GM12878 (cell line): ENCODE measurements at regions not wholly inside any gene's neighbourhood (a gene's known extent, or its start where the extent isn't known, plus 50 kb on each side); places are given as distances from the start of the nearest gene placed in this dataset.
"Not testable (repeated sequence)": the region's sequence is repeated elsewhere in the genome, so short reads cannot be mapped to it uniquely, and the experiment has no call there.

Experiments
- CBFB ChIP-seq: IDR thresholded peaks from 2 replicates; pipeline ENCODE4 v1.6.1; 2016; ENCODE audit warnings: antibody characterized with exemption, low read depth
- CREB1 ChIP-seq: IDR thresholded peaks from 2 replicates; pipeline ENCODE4 v1.6.1; 2012; ENCODE audit warnings: low read depth, mild to moderate bottlenecking, inconsistent platforms
- ETV6 ChIP-seq, 2 experiments: fragments of 450-650 bp in 1 of 2; IDR thresholded peaks in 1 of 2; conservative IDR thresholded peaks in 1 of 2; 2 replicates each; pipeline ENCODE4 v1.6.1; 2014; ENCODE audit warnings: antibody characterized with exemption in 1 of 2, borderline replicate concordance in 1 of 2, low read depth in 1 of 2, mild to moderate bottlenecking in 1 of 2, moderate library complexity in 1 of 2
- EZH2 ChIP-seq: IDR thresholded peaks from 2 replicates; pipeline ENCODE4 v1.6.1; 2012; ENCODE audit warnings: low read depth, mild to moderate bottlenecking, control low read depth, inconsistent platforms, low read length, borderline replicate concordance; ENCODE audit not compliant: control insufficient read depth
- MTA2 ChIP-seq: fragments of 450-650 bp; IDR thresholded peaks from 2 replicates; pipeline ENCODE4 v1.6.1; 2016; ENCODE audit warnings: low read depth, mild to moderate bottlenecking, moderate library complexity
- MYC ChIP-seq: IDR thresholded peaks from 2 replicates; pipeline ENCODE4 v1.6.1; 2011; ENCODE audit warnings: mild to moderate bottlenecking, low read length, moderate library complexity, inconsistent platforms; ENCODE audit not compliant: insufficient read depth, insufficient replicate concordance, insufficient read length, severe bottlenecking
- POLR2A ChIP-seq: IDR thresholded peaks from 2 replicates; pipeline ENCODE4 v1.6.1; 2011; ENCODE audit warnings: low read depth, mild to moderate bottlenecking, low read length
- RUNX3 ChIP-seq: IDR thresholded peaks from 2 replicates; pipeline ENCODE4 v1.6.1; 2012; ENCODE audit warnings: low read length, inconsistent platforms
- SPI1 ChIP-seq: IDR thresholded peaks from 2 replicates; pipeline ENCODE4 v1.6.1; 2011; ENCODE audit warnings: low read depth, mild to moderate bottlenecking, low read length, moderate library complexity, borderline replicate concordance; ENCODE audit not compliant: insufficient read depth
- USF2 ChIP-seq: IDR thresholded peaks from 2 replicates; pipeline ENCODE4 v1.6.1; 2011; ENCODE audit warnings: low read depth, low read length, improper control_type of control experiment, borderline replicate concordance
- ZNF207 ChIP-seq: fragments of 450-650 bp; IDR thresholded peaks from 2 replicates; pipeline ENCODE4 v1.6.1; 2014; ENCODE audit warnings: antibody characterized with exemption, mild to moderate bottlenecking, borderline replicate concordance
- TF ChIP-seq, protein P1 (sequence below): IDR thresholded peaks from 2 replicates; pipeline ENCODE4 v1.6.1; 2012; ENCODE audit warnings: low read depth, low read length, improper control_type of control experiment
- TF ChIP-seq, protein P2 (sequence below), 3 experiments: IDR thresholded peaks in 2 of 3; conservative IDR thresholded peaks in 1 of 3; 2 replicates each; pipeline ENCODE4 v1.5.1; 2011; ENCODE audit warnings: low read depth in 3 of 3, low read length in 3 of 3, mild to moderate bottlenecking in 3 of 3, control low read depth in 2 of 3, moderate library complexity in 2 of 3, inconsistent platforms in 1 of 3, mixed read lengths in 1 of 3; ENCODE audit not compliant: control insufficient read depth in 2 of 3, insufficient read depth in 1 of 3; ENCODE audit errors: extremely low read depth in 1 of 3

GRCh38 chr10:20370977-20371533 lies 526.1 kb downstream of the NEBL start:
- not testable (repeated sequence) for TF ChIP-seq CREB1; RUNX3; MTA2; EZH2; ZNF207; USF2; CBFB; SPI1; POLR2A; ETV6 (conservative IDR thresholded peaks at IDR 0.05 in 1 of 2, IDR thresholded peaks at IDR 0.05 in 1 of 2; ENCODE audit: borderline replicate concordance in 1 of 2, low read depth in 1 of 2); MYC
- TF ChIP-seq, protein P1, sequence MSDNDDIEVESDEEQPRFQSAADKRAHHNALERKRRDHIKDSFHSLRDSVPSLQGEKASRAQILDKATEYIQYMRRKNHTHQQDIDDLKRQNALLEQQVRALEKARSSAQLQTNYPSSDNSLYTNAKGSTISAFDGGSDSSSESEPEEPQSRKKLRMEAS = not testable (repeated sequence)
- TF ChIP-seq, protein P2, sequence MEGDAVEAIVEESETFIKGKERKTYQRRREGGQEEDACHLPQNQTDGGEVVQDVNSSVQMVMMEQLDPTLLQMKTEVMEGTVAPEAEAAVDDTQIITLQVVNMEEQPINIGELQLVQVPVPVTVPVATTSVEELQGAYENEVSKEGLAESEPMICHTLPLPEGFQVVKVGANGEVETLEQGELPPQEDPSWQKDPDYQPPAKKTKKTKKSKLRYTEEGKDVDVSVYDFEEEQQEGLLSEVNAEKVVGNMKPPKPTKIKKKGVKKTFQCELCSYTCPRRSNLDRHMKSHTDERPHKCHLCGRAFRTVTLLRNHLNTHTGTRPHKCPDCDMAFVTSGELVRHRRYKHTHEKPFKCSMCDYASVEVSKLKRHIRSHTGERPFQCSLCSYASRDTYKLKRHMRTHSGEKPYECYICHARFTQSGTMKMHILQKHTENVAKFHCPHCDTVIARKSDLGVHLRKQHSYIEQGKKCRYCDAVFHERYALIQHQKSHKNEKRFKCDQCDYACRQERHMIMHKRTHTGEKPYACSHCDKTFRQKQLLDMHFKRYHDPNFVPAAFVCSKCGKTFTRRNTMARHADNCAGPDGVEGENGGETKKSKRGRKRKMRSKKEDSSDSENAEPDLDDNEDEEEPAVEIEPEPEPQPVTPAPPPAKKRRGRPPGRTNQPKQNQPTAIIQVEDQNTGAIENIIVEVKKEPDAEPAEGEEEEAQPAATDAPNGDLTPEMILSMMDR (IDR thresholded peaks at IDR 0.05 in 2 of 3, conservative IDR thresholded peaks at IDR 0.05 in 1 of 3; ENCODE audit: control insufficient read depth in 2 of 3, extremely low read depth in 1 of 3, insufficient read depth in 1 of 3, low read depth in 3 of 3, low read length in 3 of 3) = not testable (repeated sequence)
